Activated T-cell treated with anti-CD3 and anti-CD28 coated beads, Interleukin-2, amount 50 U/mL, for 4 hours (primary cell): ENCODE measurements at regions not wholly inside any gene's neighbourhood (a gene's known extent, or its start where the extent isn't known, plus 50 kb on each side); places are given as distances from the start of the nearest gene placed in this dataset.
"Not testable (repeated sequence)": the region's sequence is repeated elsewhere in the genome, so short reads cannot be mapped to it uniquely, and the experiment has no call there.

ENCODE experiments used
- ATAC-seq, 2 donors: fragments of 200-7000 bp; cut with Tn5 transposase; one replicate each; pipeline ENCODE4 v1.10.0; 2021
- DNase-seq: peaks from one replicate; pipeline ENCODE4 v3.0.0-alpha.2; 2020
- H3K27me3 Mint-ChIP-seq: one replicate; pipeline ENCODE4 v1.8.0; 2021; ENCODE audit warnings: low read depth, mixed read lengths
- H3K36me3 Mint-ChIP-seq: one replicate; pipeline ENCODE4 v1.8.0; 2022; ENCODE audit warnings: mixed read lengths; ENCODE audit not compliant: insufficient read depth
- H3K4me1 Mint-ChIP-seq: one replicate; pipeline ENCODE4 v1.8.0; 2021; ENCODE audit warnings: low read depth, mixed read lengths
- H3K4me3 Mint-ChIP-seq: one replicate; pipeline ENCODE4 v1.8.0; 2021; ENCODE audit warnings: mild to moderate bottlenecking, moderate library complexity, mixed read lengths
- H3K9me3 Mint-ChIP-seq: one replicate; pipeline ENCODE4 v1.8.0; 2021; ENCODE audit warnings: mixed read lengths

DNA sequence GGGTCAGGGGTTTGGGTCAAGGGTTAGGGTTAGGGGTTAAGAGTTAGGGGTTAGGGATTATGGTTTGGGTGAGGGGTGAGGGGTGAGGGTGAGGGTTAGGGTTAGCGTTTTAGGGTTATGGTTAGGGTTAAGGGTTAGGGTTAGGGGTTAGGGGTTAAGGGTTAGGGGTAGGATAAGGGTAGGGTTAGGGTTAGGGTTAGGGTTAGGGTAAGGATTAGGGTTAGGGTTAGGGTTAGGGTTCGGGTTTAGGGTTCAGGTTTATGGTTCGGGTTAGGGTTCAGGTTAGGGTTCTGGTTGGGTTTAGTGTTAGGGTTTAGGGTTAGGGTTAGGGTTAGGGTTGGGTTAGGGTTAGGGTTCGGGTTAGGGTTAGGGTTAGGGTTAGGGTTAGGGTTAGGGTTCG lies 213.1 kb downstream of the LMLN start:
- H3K36me3 Mint-ChIP-seq, H3K27me3 Mint-ChIP-seq, H3K4me1 Mint-ChIP-seq, H3K4me3 Mint-ChIP-seq, H3K9me3 Mint-ChIP-seq, ATAC-seq, DNase-seq: not testable (repeated sequence)

- H3K9me3 Mint-ChIP-seq, ATAC-seq, H3K36me3 Mint-ChIP-seq, DNase-seq, H3K4me1 Mint-ChIP-seq, H3K27me3 Mint-ChIP-seq, H3K4me3 Mint-ChIP-seq: not testable (repeated sequence)
Measured at GRCh38 chr3:198173929-198174574, 214.0 kb downstream of the LMLN start.
